Rectal smooth muscle tissue (tissue), 1 donor: ENCODE measurements at regions not wholly inside any gene's neighbourhood (a gene's known extent, or its start where the extent isn't known, plus 50 kb on each side); places are given as distances from the start of the nearest gene placed in this dataset.

Source experiments
- H3K27ac ChIP-seq: one replicate; pipeline ENCODE4 v1.7.0; 2013; ENCODE audit warnings: low read depth, low read length, inconsistent platforms
- H3K27me3 ChIP-seq: one replicate; pipeline ENCODE4 v1.7.0; 2013; ENCODE audit warnings: low read length; ENCODE audit not compliant: control insufficient read depth, insufficient read depth
- H3K36me3 ChIP-seq: one replicate; pipeline ENCODE4 v1.7.0; 2013; ENCODE audit warnings: low read length; ENCODE audit not compliant: control insufficient read depth, insufficient read depth
- H3K4me1 ChIP-seq: one replicate; pipeline ENCODE4 v1.7.0; 2013; ENCODE audit warnings: low read length; ENCODE audit not compliant: control insufficient read depth, insufficient read depth
- H3K4me3 ChIP-seq: one replicate; pipeline ENCODE4 v1.7.0; 2013; ENCODE audit warnings: low read length
- H3K9ac ChIP-seq: one replicate; pipeline ENCODE4 v1.7.0; 2013; ENCODE audit warnings: low read length

- no peaks in the 10 kb centered on the region for H3K4me1 ChIP-seq
- H3K36me3 ChIP-seq, result no peaks in the 10 kb centered on the region
- no peak overlapping the region for H3K9ac ChIP-seq
- no peaks in the 10 kb centered on the region for H3K27me3 ChIP-seq
- H3K4me3 ChIP-seq, result no peak overlapping the region
- no peak overlapping the region for H3K27ac ChIP-seq
These were observed 1403.5 kb upstream of the PABPC4L start for GRCh38 chr4:135605076-135605475.

- H3K9ac ChIP-seq, result no peak overlapping the region
These were observed 1402.9 kb upstream of the PABPC4L start for GRCh38 chr4:135604531-135604930.

DNA sequence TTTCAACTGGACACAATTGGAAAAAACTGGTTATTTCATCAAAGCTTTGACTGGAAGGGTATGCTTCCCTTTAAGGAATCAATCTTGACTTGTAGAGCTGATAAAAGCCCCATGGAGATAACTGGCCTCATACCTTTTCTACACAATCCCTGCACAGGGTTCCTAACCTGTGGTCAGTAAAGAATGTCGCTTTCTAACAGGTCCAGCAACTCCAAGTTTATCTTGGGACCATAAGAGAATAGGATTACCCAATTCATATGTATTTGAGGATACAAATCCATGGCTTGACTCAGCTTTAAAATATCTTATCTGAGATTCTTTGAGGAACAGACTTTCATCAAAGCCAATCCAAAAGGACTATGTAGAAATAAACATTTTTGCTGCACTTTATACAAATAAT, 1399.8 kb upstream of the PABPC4L start:
- no peak overlapping the region for H3K4me3 ChIP-seq
- no peak overlapping the region for H3K9ac ChIP-seq
- H3K27ac ChIP-seq, result no peak overlapping the region

More at GRCh38 chr4:135604531-135604930, 1402.9 kb upstream of the PABPC4L start:
- H3K27ac ChIP-seq, result no peak overlapping the region
- H3K4me3 ChIP-seq, result no peak overlapping the region
- H3K27me3 ChIP-seq, result no peaks in the 10 kb centered on the region
- no peaks in the 10 kb centered on the region for H3K36me3 ChIP-seq
- no peaks in the 10 kb centered on the region for H3K4me1 ChIP-seq

DNA sequence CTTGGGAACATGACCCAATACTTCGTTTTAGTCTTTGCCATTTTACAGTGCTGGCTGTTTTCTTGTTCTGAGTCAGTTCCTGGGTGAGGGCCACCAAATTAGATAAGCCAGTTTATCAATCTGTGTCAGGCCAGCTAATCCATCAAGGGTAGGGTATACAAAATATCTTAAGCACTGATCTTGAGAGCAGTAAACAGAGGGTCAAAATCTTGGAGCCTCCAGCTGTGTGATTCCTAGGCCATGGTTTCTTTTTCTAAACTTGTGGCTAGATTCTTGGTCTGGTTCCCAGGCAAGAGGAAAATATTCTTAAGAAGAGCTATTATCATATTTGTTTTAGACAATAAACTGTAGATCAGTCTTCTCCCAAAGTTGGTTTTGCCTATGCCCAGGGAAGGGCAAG, 1396.6 kb upstream of the PABPC4L start:
- Histone ChIP-seq H3K27ac (no peak overlapping the region), H3K4me3 (no peak overlapping the region), H3K4me1 (no peaks in the 10 kb centered on the region), H3K27me3 (no peaks in the 10 kb centered on the region), H3K9ac (no peak overlapping the region), H3K36me3 (no peaks in the 10 kb centered on the region)

More for the DNA sequence above, 1399.8 kb upstream of the PABPC4L start:
- no peaks in the 10 kb centered on the region for H3K4me1 ChIP-seq
- no peaks in the 10 kb centered on the region for H3K27me3 ChIP-seq
- no peaks in the 10 kb centered on the region for H3K36me3 ChIP-seq

- H3K9ac ChIP-seq, result no peak overlapping the region
- no peaks in the 10 kb centered on the region for H3K36me3 ChIP-seq
- no peaks in the 10 kb centered on the region for H3K4me1 ChIP-seq
- no peak overlapping the region for H3K27ac ChIP-seq
- H3K4me3 ChIP-seq, result no peak overlapping the region
- no peaks in the 10 kb centered on the region for H3K27me3 ChIP-seq
These were observed 1392.9 kb upstream of the PABPC4L start for GRCh38 chr4:135594521-135594920.

- H3K27ac ChIP-seq, result no peak overlapping the region
These were observed 1373.5 kb upstream of the PABPC4L start for GRCh38 chr4:135575041-135575440.

DNA sequence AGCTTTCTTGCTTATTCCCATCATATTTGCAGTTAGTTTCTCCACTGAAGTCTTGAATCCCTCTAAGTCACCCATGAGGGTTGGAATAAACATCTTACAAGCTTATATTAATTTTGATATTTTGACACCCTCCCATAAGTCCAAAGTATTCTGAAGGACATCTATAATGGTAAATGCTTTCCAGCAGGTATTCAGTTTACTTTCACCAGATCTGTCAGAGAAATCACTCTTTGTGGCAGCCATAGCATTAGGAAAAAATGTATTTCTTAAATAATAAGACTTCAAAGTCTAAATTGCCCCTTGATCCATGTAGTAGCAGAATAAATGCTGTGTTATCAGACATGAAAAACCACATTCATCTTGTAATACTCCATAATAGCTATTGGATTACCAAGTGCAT, 1371.7 kb upstream of the PABPC4L start:
- Histone ChIP-seq H3K36me3 (no peaks in the 10 kb centered on the region), H3K4me3 (no peak overlapping the region), H3K9ac (no peak overlapping the region), H3K4me1 (no peaks in the 10 kb centered on the region), H3K27me3 (no peaks in the 10 kb centered on the region), H3K27ac (no peak overlapping the region)

More at GRCh38 chr4:135575041-135575440, 1373.5 kb upstream of the PABPC4L start:
- H3K4me3 ChIP-seq, result no peak overlapping the region
- no peak overlapping the region for H3K9ac ChIP-seq
- H3K4me1 ChIP-seq, result no peaks in the 10 kb centered on the region
- no peaks in the 10 kb centered on the region for H3K36me3 ChIP-seq
- no peaks in the 10 kb centered on the region for H3K27me3 ChIP-seq

DNA sequence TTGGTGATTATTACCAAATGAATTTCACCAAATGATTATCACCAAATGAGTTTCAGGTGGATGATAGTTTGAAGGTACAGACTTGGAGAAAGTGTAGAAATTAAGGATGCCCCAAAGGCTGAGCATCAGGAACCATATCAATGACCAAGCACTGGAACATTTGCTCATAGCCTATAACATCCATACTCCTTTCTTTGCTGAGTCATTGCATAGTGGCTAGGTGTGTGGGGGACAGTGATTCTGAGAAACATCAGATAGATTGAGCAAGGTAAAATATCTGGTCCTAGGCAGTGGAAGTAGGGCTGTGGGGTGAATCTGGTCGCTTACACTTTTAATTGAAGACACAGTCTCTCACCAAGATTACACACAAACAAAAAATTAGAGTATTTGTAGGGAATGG, 1362.5 kb upstream of the PABPC4L start:
- Histone ChIP-seq H3K36me3 (no peaks in the 10 kb centered on the region), H3K27me3 (no peaks in the 10 kb centered on the region), H3K4me3 (no peak overlapping the region), H3K4me1 (no peaks in the 10 kb centered on the region), H3K9ac (no peak overlapping the region), H3K27ac (no peak overlapping the region)

GRCh38 chr4:135553213-135553612, 1351.6 kb upstream of the PABPC4L start:
- Histone ChIP-seq H3K4me1 (no peaks in the 10 kb centered on the region), H3K9ac (no peak overlapping the region), H3K4me3 (no peak overlapping the region), H3K27me3 (no peaks in the 10 kb centered on the region), H3K27ac (no peak overlapping the region), H3K36me3 (no peaks in the 10 kb centered on the region)

- Histone ChIP-seq H3K36me3 (no peaks in the 10 kb centered on the region), H3K4me1 (no peaks in the 10 kb centered on the region), H3K4me3 (no peak overlapping the region), H3K9ac (no peak overlapping the region), H3K27me3 (no peaks in the 10 kb centered on the region), H3K27ac (no peak overlapping the region)
These were observed 1350.5 kb upstream of the PABPC4L start for GRCh38 chr4:135552131-135552530.

DNA sequence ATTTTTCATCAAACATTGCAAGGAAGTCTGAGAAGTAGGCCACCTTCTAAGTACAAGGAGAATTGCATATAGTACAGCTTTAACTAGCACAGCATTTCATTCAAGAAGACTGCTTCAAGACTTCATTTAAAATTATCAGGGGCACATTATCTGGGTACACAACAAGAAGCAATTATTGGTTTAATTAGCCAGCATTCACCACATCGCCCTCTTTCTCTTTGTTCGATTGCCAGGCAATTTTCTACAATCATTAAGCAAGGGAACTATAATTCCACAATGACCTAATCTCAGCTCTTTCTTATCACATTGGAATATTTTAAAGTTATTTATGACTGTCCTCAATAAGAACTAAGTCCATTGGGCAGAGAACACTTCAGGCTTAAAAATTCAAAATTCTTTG, 1347.1 kb upstream of the PABPC4L start:
- Histone ChIP-seq H3K4me1 (no peaks in the 10 kb centered on the region), H3K27me3 (no peaks in the 10 kb centered on the region), H3K36me3 (no peaks in the 10 kb centered on the region), H3K9ac (no peak overlapping the region), H3K27ac (no peak overlapping the region), H3K4me3 (no peak overlapping the region)

GRCh38 chr4:135545616-135546317, 1344.2 kb upstream of the PABPC4L start:
- Histone ChIP-seq H3K36me3 (no peaks in the 10 kb centered on the region), H3K27ac (no peak overlapping the region), H3K4me1 (no peaks in the 10 kb centered on the region), H3K4me3 (no peak overlapping the region), H3K9ac (no peak overlapping the region), H3K27me3 (no peaks in the 10 kb centered on the region)

DNA sequence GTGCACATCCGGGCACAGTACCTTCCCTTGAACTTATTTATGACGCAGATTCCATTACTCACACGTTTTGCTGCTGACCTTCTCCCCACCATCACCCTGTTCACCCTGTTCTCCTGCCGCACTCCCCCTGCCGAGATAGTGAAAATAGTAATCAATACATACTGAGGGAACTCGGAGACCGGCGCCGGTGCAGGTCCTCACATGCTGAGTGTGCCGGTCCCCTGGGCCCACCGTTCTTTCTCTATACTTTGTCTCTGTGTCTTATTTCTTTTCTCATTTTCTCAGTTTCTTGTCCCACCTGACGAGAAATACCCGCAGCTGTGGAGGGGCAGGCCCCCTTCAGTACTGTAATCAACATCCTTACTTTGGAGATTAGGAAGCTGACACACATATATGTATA, 1337.1 kb upstream of the PABPC4L start:
- Histone ChIP-seq H3K36me3 (no peaks in the 10 kb centered on the region), H3K27me3 (no peaks in the 10 kb centered on the region), H3K9ac (no peak overlapping the region), H3K27ac (no peak overlapping the region), H3K4me1 (no peaks in the 10 kb centered on the region), H3K4me3 (no peak overlapping the region)
